Activated naive CD4-positive, alpha-beta T cell treated with Interleukin-2 at 50 U/mL for 16 hours (primary cell): ENCODE measurements at regions not wholly inside any gene's neighbourhood (a gene's known extent, or its start where the extent isn't known, plus 50 kb on each side); places are given as distances from the start of the nearest gene placed in this dataset.
"Not testable (repeated sequence)": the region's sequence is repeated elsewhere in the genome, so short reads cannot be mapped to it uniquely, and the experiment has no call there.

Experiments used
- DNase-seq: peaks from one replicate; pipeline ENCODE4 v3.0.0-alpha.2; 2020

- not testable (repeated sequence) for DNase-seq
Observed at GRCh38 chr10:47622719-47623118, 99.3 kb upstream of the AGAP9 start.

- not testable (repeated sequence) for DNase-seq
Observed at GRCh38 chr10:47619300-47620012, 96.0 kb upstream of the AGAP9 start.

- not testable (repeated sequence) for DNase-seq
Observed at GRCh38 chr10:47609311-47609710, 85.9 kb upstream of the AGAP9 start.

GRCh38 chr10:47605791-47606773, 82.6 kb upstream of the AGAP9 start:
- not testable (repeated sequence) for DNase-seq

GRCh38 chr10:47600604-47601003, 77.2 kb upstream of the AGAP9 start:
- DNase-seq, result not testable (repeated sequence)

DNA sequence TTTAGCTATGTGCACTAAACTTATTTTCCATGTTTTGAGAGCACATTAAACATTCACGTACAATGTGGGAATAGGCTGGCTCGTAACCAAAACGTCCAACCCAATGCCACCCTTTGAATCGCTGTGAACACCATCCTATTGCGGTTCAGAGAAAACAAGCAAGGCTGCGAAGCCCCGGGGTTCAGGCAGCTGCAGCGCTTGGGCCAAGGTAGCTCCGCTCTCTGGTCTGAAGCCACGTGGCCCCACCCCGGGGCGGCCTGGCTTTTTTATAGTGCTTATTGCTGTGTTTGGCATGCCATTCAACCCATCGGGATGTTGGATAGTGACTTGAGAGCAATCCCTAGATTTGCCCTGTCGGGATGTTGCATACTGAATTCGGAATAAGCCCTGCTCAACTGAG, 76.7 kb upstream of the AGAP9 start:
- not testable (repeated sequence) for DNase-seq

- DNase-seq, result not testable (repeated sequence)
Observed at GRCh38 chr10:47599657-47600056, 76.2 kb upstream of the AGAP9 start.

- not testable (repeated sequence) for DNase-seq
Observed at GRCh38 chr10:47593805-47594204, 70.4 kb upstream of the AGAP9 start.

DNA sequence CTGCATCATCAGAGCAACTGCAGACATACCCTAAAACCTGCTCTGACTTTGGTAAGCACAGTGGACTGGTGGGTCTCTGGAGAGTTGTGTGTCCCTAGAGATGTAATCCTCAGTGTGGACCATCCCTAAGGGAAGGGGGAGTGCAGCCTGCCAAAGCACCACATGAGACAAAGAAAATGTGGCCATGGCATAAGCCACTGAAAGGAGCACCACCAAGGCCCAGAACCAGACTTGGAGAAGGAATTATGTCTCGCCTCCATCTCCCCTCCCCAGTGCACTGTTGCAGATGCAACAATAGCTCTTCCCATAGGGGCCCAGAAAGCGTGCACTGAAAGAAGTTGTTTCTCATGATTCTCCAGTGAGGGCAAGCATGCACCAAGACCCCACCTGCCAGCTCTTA, 69.7 kb upstream of the AGAP9 start:
- DNase-seq, result not testable (repeated sequence)

DNA sequence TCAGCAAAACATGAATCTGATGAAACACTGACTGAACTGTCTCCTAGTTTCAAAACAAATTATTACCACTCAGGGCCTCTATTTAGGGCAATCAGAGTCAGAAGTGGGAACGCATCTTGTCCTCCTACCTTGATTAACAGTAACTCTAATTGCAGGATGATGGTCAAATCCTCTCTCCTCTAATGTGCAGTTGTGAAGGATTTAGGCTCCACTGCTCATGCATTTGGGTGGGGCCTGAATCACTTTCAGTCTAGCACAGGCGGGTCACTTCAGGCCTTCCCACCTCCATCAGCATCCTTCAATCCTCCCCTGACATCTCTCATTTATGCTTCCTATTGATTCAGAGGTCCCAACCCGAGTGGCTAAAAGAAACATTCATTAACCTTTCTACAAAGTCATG, 67.5 kb upstream of the AGAP9 start:
- DNase-seq, result not testable (repeated sequence)

DNA sequence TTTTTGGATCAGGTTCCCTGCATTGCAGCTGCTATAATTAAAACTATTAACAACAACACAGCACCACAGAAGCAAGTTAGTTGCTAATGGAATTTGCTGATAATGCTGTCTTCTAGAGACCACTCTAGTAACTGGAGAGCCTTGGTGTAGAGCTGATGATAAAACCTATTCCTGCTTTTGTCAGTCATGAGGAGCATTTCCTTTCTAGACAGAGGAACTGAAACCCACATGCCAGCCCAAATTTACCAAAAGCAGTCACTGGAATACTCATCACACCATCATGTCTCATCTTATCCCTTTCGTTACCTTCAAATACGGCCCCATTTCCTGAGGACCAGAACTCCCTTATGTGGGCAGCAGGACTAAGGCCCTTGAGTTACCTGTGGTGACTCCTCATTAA, 67.1 kb upstream of the AGAP9 start:
- DNase-seq, result not testable (repeated sequence)

- DNase-seq, result not testable (repeated sequence)
Observed at GRCh38 chr10:47582051-47582450, 58.6 kb upstream of the AGAP9 start.

GRCh38 chr10:47580063-47580462, 56.6 kb upstream of the AGAP9 start:
- not testable (repeated sequence) for DNase-seq

GRCh38 chr10:47578547-47578946, 55.1 kb upstream of the AGAP9 start:
- DNase-seq, result not testable (repeated sequence)
